Smooth muscle cell (in vitro differentiated cells): ENCODE measurements at regions not wholly inside any gene's neighbourhood (a gene's known extent, or its start where the extent isn't known, plus 50 kb on each side); places are given as distances from the start of the nearest gene placed in this dataset.

Experiments
- DNase-seq: peaks from one replicate; lab custom pipeline; 2025; ENCODE audit not compliant: unreplicated experiment; lab: John Stamatoyannopoulos, UW
- H2AFZ ChIP-seq: fragments of 200-600 bp; sonication (generic); 2 replicates; pipeline ENCODE4 v1.6.0; 2016; ENCODE audit warnings: antibody characterized with exemption, low read depth, mild to moderate bottlenecking
- H3F3A ChIP-seq: fragments of 200-600 bp; sonication (generic); 2 replicates; pipeline ENCODE4 v1.6.0; 2017; ENCODE audit warnings: antibody characterized with exemption, low read depth
- H3K27ac ChIP-seq: fragments of 200-600 bp; sonication (generic); 2 replicates; pipeline ENCODE4 v1.5.1; 2016; ENCODE audit warnings: low read depth, mild to moderate bottlenecking
- H3K27me3 ChIP-seq: fragments of 200-600 bp; sonication (generic); 2 replicates; pipeline ENCODE4 v1.6.1; 2016; ENCODE audit warnings: low read depth, mild to moderate bottlenecking
- H3K36me3 ChIP-seq: fragments of 200-600 bp; sonication (generic); 2 replicates; pipeline ENCODE4 v1.5.1; 2016; ENCODE audit warnings: low read depth
- H3K4me1 ChIP-seq: fragments of 200-600 bp; sonication (generic); 2 replicates; pipeline ENCODE4 v1.5.1; 2016; ENCODE audit warnings: low read depth
- H3K4me2 ChIP-seq: fragments of 200-600 bp; sonication (generic); 2 replicates; pipeline ENCODE4 v1.6.0; 2016; ENCODE audit warnings: mild to moderate bottlenecking
- H3K4me3 ChIP-seq: fragments of 200-600 bp; sonication (generic); 2 replicates; pipeline ENCODE4 v1.5.1; 2016; ENCODE audit warnings: mild to moderate bottlenecking
- H3K79me2 ChIP-seq: fragments of 200-600 bp; sonication (generic); 2 replicates; pipeline ENCODE4 v1.6.0; 2016; ENCODE audit warnings: low read depth, mild to moderate bottlenecking
- H3K9ac ChIP-seq: fragments of 200-600 bp; sonication (generic); 2 replicates; pipeline ENCODE4 v1.6.0; 2016; ENCODE audit warnings: low read depth
- H3K9me3 ChIP-seq: fragments of 200-600 bp; sonication (generic); replicated peaks from 2 replicates; pipeline ENCODE4 v1.5.1; 2016; ENCODE audit warnings: low read depth
- H4K20me1 ChIP-seq: fragments of 200-600 bp; sonication (generic); 2 replicates; pipeline ENCODE4 v1.6.0; 2016; ENCODE audit warnings: low read depth
- CTCF ChIP-seq: fragments of 200-600 bp; sonication (generic); IDR thresholded peaks from 2 replicates; pipeline ENCODE4 v1.5.1; 2017; ENCODE audit warnings: borderline replicate concordance, mild to moderate bottlenecking, antibody characterized with exemption; ENCODE audit not compliant: insufficient read depth, poor library complexity, severe bottlenecking
- WGBS: methylation state at CpG from one replicate; pipeline ENCODE4 v1.1.7; 2016; ENCODE audit warnings: low lambda C conversion rate; 5-methylcytosine and 5-hydroxymethylcytosine counted together

DNA sequence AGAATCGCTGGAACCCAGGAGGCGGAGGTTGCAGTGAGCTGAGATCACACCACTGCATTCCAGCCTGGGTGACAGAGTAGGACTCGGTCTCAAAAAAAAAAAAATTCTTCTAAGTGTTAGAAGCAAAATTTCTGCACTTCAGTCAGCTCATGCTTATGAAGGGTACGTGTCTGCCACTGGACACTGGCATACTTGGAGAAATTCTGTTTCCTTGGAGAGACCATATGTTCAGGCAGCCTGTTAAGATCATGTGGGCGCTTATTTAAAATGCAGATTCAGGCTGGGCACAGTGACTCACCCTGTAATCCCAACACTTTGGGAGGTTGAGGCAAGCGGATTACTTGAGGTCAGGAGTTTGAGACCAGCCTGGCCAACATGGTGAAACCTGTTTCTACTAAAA lies 85.6 kb upstream of the IQSEC1 start:
- Histone ChIP-seq H2AFZ (no peak overlapping the region), H3K36me3 (no peaks in the 10 kb centered on the region), H3K4me3 (no peak overlapping the region), H3K4me1 (no peaks in the 10 kb centered on the region), H3K4me2 (no peak overlapping the region), H4K20me1 (no peaks in the 10 kb centered on the region), H3K9ac (no peak overlapping the region), H3K27ac (no peak overlapping the region), H3K27me3 (no peaks in the 10 kb centered on the region), H3F3A (no peaks in the 10 kb centered on the region), H3K9me3 (peaks cover 7% of the 10 kb centered on the region), H3K79me2 (no peaks in the 10 kb centered on the region)
- DNase-seq, result no peak
- no peak for TF ChIP-seq CTCF
- 94% methylated on average over 6 of the region's 6 CpGs for WGBS

GRCh38 chr3:13158408-13158807 lies 85.2 kb upstream of the IQSEC1 start:
- no peak for DNase-seq

GRCh38 chr3:13157986-13158385 lies 84.8 kb upstream of the IQSEC1 start:
- H3K36me3 ChIP-seq, result no peaks in the 10 kb centered on the region
- no peaks in the 10 kb centered on the region for H3K79me2 ChIP-seq
- no peak overlapping the region for H3K4me3 ChIP-seq
- no peak for DNase-seq
- 81% methylated on average over 8 of the region's 8 CpGs for WGBS
- no peak overlapping the region for H2AFZ ChIP-seq
- no peaks in the 10 kb centered on the region for H4K20me1 ChIP-seq
- H3K4me2 ChIP-seq, result no peak overlapping the region
- no peaks in the 10 kb centered on the region for H3K4me1 ChIP-seq
- H3K9ac ChIP-seq, result no peak overlapping the region
- H3K27me3 ChIP-seq, result no peaks in the 10 kb centered on the region
- H3K27ac ChIP-seq, result no peak overlapping the region
- TF ChIP-seq CTCF, result no peak
- no peaks in the 10 kb centered on the region for H3F3A ChIP-seq
- peaks cover 7% of the 10 kb centered on the region for H3K9me3 ChIP-seq

More at GRCh38 chr3:13158408-13158807, 85.2 kb upstream of the IQSEC1 start:
- Histone ChIP-seq H3K9ac (no peak overlapping the region), H4K20me1 (no peaks in the 10 kb centered on the region), H3K27ac (no peak overlapping the region), H2AFZ (no peak overlapping the region), H3K9me3 (peaks cover 7% of the 10 kb centered on the region), H3F3A (no peaks in the 10 kb centered on the region), H3K4me2 (no peak overlapping the region), H3K36me3 (no peaks in the 10 kb centered on the region), H3K27me3 (no peaks in the 10 kb centered on the region), H3K4me1 (no peaks in the 10 kb centered on the region), H3K79me2 (no peaks in the 10 kb centered on the region), H3K4me3 (no peak overlapping the region)
- TF ChIP-seq CTCF, result no peak
- WGBS, result 89% methylated on average over 7 of the region's 7 CpGs

DNA sequence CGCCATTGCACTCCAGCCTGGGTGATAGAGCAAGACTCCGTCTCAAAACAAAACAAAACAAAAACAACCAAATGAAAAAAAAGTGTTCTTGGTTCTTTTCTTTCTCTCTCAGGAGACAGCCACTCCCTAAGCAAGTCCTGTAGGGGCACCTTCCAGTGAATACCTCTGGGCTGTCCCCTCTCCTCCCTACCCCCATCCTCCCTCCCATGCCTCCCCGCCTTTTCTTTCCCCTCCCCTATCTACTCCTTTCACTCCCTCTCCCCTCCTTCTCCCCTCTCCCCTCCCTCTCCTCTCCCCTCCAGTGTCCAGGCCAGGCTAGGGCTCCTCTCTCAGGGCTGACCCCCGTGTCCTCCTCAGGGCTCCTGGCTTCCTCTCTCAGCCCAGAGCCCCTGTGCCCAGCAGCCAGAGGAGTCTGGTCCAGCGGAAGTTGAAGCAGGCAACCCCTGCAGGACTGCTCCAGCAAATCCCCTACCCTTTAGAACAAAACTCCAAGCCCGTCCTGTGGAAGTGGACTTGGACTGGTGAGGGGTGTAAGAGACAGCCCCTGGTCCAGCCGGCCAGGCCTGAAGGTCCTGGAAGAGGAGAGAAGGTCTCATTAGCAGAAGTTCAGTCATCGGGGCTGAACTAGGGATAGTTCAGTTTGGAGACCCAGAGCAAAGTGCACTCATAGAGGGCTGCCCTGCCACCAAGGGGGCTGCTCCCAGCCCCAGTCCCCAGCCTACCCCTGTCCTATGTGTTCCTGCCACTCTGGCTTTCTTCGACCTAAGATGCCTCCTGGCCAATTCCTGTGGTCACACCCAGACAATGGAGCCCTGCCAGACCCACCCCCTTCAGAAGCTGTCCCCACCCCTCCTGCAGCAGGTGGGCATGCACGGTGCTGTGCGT lies 79.8 kb upstream of the IQSEC1 start:
- Histone ChIP-seq H3K79me2 (no peaks in the 10 kb centered on the region), H3K36me3 (no peaks in the 10 kb centered on the region), H3K4me1 (no peaks in the 10 kb centered on the region), H3K9ac (no peak overlapping the region), H3K27me3 (no peaks in the 10 kb centered on the region), H4K20me1 (no peaks in the 10 kb centered on the region), H3K27ac (no peak overlapping the region), H3F3A (no peaks in the 10 kb centered on the region), H3K4me2 (no peak overlapping the region), H3K9me3 (peaks cover 7% of the 10 kb centered on the region), H3K4me3 (no peak overlapping the region), H2AFZ (no peak overlapping the region)
- no peak for TF ChIP-seq CTCF
- no peak for DNase-seq
- 81% methylated on average over 10 of the region's 11 CpGs for WGBS
